ENCODE measurements at regions not wholly inside any gene's neighbourhood (a gene's known extent, or its start where the extent isn't known, plus 50 kb on each side); places are given as distances from the start of the nearest gene placed in this dataset.

GRCh38 chr20:17068084-17068711 lies 158.6 kb upstream of the PCSK2 start:
- Histone ChIP-seq H3K36me3 (ENCODE audit: low read length) (no peaks in the 10 kb centered on the region), H3K9ac (ENCODE audit: low read length) (no peak overlapping the region), H3K4me3 (ENCODE audit: insufficient read depth, low read length, poor library complexity, severe bottlenecking) (no peak overlapping the region), H3K4me2 (ENCODE audit: low read depth, low read length, poor library complexity, severe bottlenecking) (no peak overlapping the region), H3K79me2 (ENCODE audit: insufficient read depth, low read length) (no peaks in the 10 kb centered on the region), H3K9me3 (ENCODE audit: insufficient read depth, low read length) (no peaks in the 10 kb centered on the region), H3K27me3 (ENCODE audit: low read length) (no peaks in the 10 kb centered on the region), H3K27ac (ENCODE audit: low read depth, low read length) (no peak overlapping the region), H3F3A (ENCODE audit: insufficient read depth) (no peaks in the 10 kb centered on the region), H2AFZ (ENCODE audit: low read depth, low read length, severe bottlenecking) (no peak overlapping the region), H3K9me2 (replicated peaks; ENCODE audit: insufficient read depth, low read length) (no peaks in the 10 kb centered on the region), H4K20me1 (ENCODE audit: low read depth, low read length) (no peaks in the 10 kb centered on the region)
- TF ChIP-seq EZH2phosphoT487 (conservative IDR thresholded peaks at IDR 0.05; ENCODE audit: low read length) (no peak), CTCF (IDR thresholded peaks at IDR 0.05; ENCODE audit: insufficient read depth, low read length, poor library complexity, severe bottlenecking) (no peak)

- Histone ChIP-seq H4K20me1 (ENCODE audit: low read depth, low read length) (no peaks in the 10 kb centered on the region), H3K4me2 (ENCODE audit: low read depth, low read length, poor library complexity, severe bottlenecking) (no peak overlapping the region), H3K9me2 (replicated peaks; ENCODE audit: insufficient read depth, low read length) (no peaks in the 10 kb centered on the region), H3K4me3 (ENCODE audit: insufficient read depth, low read length, poor library complexity, severe bottlenecking) (no peak overlapping the region), H3K27ac (ENCODE audit: low read depth, low read length) (no peak overlapping the region), H3K9ac (ENCODE audit: low read length) (no peak overlapping the region), H3K79me2 (ENCODE audit: insufficient read depth, low read length) (no peaks in the 10 kb centered on the region), H3F3A (ENCODE audit: insufficient read depth) (no peaks in the 10 kb centered on the region), H2AFZ (ENCODE audit: low read depth, low read length, severe bottlenecking) (no peak overlapping the region), H3K36me3 (ENCODE audit: low read length) (no peaks in the 10 kb centered on the region), H3K27me3 (ENCODE audit: low read length) (no peaks in the 10 kb centered on the region), H3K9me3 (ENCODE audit: insufficient read depth, low read length) (no peaks in the 10 kb centered on the region)
- no peak for TF ChIP-seq EZH2phosphoT487 (conservative IDR thresholded peaks at IDR 0.05; ENCODE audit: low read length)
- TF ChIP-seq CTCF (IDR thresholded peaks at IDR 0.05; ENCODE audit: insufficient read depth, low read length, poor library complexity, severe bottlenecking) = no peak
Observed at GRCh38 chr20:17077030-17077429, 149.8 kb upstream of the PCSK2 start.

GRCh38 chr20:17083738-17084137 lies 143.1 kb upstream of the PCSK2 start:
- Histone ChIP-seq H3K9ac (ENCODE audit: low read length) (no peak overlapping the region), H3F3A (ENCODE audit: insufficient read depth) (no peaks in the 10 kb centered on the region), H3K27ac (ENCODE audit: low read depth, low read length) (no peak overlapping the region), H2AFZ (ENCODE audit: low read depth, low read length, severe bottlenecking) (no peak overlapping the region), H3K27me3 (ENCODE audit: low read length) (no peaks in the 10 kb centered on the region), H3K4me3 (ENCODE audit: insufficient read depth, low read length, poor library complexity, severe bottlenecking) (no peak overlapping the region), H3K9me2 (replicated peaks; ENCODE audit: insufficient read depth, low read length) (no peaks in the 10 kb centered on the region), H3K79me2 (ENCODE audit: insufficient read depth, low read length) (no peaks in the 10 kb centered on the region), H3K9me3 (ENCODE audit: insufficient read depth, low read length) (no peaks in the 10 kb centered on the region), H4K20me1 (ENCODE audit: low read depth, low read length) (no peaks in the 10 kb centered on the region), H3K4me2 (ENCODE audit: low read depth, low read length, poor library complexity, severe bottlenecking) (no peak overlapping the region), H3K36me3 (ENCODE audit: low read length) (no peaks in the 10 kb centered on the region)
- TF ChIP-seq CTCF (IDR thresholded peaks at IDR 0.05; ENCODE audit: insufficient read depth, low read length, poor library complexity, severe bottlenecking) (no peak), EZH2phosphoT487 (conservative IDR thresholded peaks at IDR 0.05; ENCODE audit: low read length) (no peak)

Data from SU-DHL-6 (cell line).